Suprapubic skin (tissue), 4 donors: ENCODE measurements at regions not wholly inside any gene's neighbourhood (a gene's known extent, or its start where the extent isn't known, plus 50 kb on each side); places are given as distances from the start of the nearest gene placed in this dataset.

Experiments used
- DNase-seq, 2 donors: peaks; one replicate each; pipeline ENCODE4 v3.0.0-alpha.2; 2019; ENCODE audit warnings: low spot score in 2 of 2
- H3K27ac ChIP-seq: fragments of 200-600 bp; sonication (generic); one replicate; pipeline ENCODE4 v1.5.1; 2019
- H3K27me3 ChIP-seq: fragments of 200-600 bp; sonication (generic); one replicate; pipeline ENCODE4 v1.5.1; 2019
- H3K36me3 ChIP-seq: fragments of 200-600 bp; sonication (generic); one replicate; pipeline ENCODE4 v1.5.1; 2019
- H3K4me1 ChIP-seq: fragments of 200-600 bp; sonication (generic); one replicate; pipeline ENCODE4 v1.5.1; 2019
- H3K4me3 ChIP-seq: fragments of 200-600 bp; sonication (generic); one replicate; pipeline ENCODE4 v1.5.1; 2019; ENCODE audit warnings: mild to moderate bottlenecking
- H3K9me3 ChIP-seq: fragments of 200-600 bp; sonication (generic); one replicate; pipeline ENCODE4 v1.5.1; 2019
- EP300 ChIP-seq: sonication (generic); formaldehyde crosslinking; IDR thresholded peaks from one replicate; pipeline ENCODE4 v1.6.1; 2017; ENCODE audit warnings: antibody characterized with exemption
- POLR2A ChIP-seq, 2 donors: fragments of 450-650 bp; IDR thresholded peaks; one replicate each; pipeline ENCODE4 v1.6.1; 2017; ENCODE audit warnings: antibody characterized with exemption in 2 of 2, mild to moderate bottlenecking in 2 of 2, moderate library complexity in 2 of 2
- POLR2AphosphoS5 ChIP-seq, 3 donors: sonication (generic); formaldehyde crosslinking; IDR thresholded peaks; one replicate each; pipeline ENCODE4 v1.6.1; 2017; ENCODE audit warnings: antibody characterized with exemption in 3 of 3
- WGBS: methylation state at CpG from one replicate; pipeline ENCODE4 v1.1.5; 2018; 5-methylcytosine and 5-hydroxymethylcytosine counted together
- TF ChIP-seq, protein P1 (sequence below), 2 donors: fragments of 200-600 bp in 1 of 2; fragments of 450-650 bp in 1 of 2; sonication (generic) in 1 of 2; IDR thresholded peaks; one replicate each; pipeline ENCODE4 v1.5.1; 2016 to 2019; ENCODE audit warnings: antibody characterized with exemption in 2 of 2, mild to moderate bottlenecking in 1 of 2, moderate library complexity in 1 of 2

DNA sequence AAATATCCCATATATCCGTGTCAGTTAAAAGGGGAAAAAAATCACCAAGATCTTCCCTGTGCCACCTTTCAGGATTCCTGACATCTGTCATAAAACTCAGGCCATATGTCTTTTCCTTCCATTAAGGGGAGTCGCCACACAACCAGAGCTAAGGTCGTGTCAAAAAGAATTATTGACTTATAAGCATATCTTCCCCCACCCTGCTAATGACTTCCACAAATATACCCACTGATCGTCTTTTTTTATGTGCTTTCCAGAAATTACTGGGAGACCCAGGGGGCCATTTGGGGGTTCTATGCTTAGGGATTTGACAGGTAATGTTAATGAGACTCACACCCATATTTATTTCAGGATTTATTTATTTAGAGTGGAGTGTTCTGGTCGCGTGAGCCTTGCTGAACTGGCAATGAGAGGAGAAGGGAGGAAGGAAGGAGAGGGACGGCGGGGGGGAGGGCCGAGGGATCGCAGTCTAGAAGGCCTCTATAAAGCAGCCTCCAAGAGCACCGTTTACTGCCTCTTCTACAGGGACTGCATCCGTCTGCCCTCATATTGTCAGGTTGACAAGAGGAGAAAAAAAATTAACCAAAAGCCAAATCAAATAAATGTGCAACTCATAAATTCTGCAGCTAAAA, 135.7 kb upstream of the MGMT start:
- TF ChIP-seq POLR2AphosphoS5 (IDR thresholded peaks at IDR 0.05): no peak
- no peak for TF ChIP-seq POLR2A (IDR thresholded peaks at IDR 0.05)
- TF ChIP-seq EP300: no peak
- TF ChIP-seq, protein P1, sequence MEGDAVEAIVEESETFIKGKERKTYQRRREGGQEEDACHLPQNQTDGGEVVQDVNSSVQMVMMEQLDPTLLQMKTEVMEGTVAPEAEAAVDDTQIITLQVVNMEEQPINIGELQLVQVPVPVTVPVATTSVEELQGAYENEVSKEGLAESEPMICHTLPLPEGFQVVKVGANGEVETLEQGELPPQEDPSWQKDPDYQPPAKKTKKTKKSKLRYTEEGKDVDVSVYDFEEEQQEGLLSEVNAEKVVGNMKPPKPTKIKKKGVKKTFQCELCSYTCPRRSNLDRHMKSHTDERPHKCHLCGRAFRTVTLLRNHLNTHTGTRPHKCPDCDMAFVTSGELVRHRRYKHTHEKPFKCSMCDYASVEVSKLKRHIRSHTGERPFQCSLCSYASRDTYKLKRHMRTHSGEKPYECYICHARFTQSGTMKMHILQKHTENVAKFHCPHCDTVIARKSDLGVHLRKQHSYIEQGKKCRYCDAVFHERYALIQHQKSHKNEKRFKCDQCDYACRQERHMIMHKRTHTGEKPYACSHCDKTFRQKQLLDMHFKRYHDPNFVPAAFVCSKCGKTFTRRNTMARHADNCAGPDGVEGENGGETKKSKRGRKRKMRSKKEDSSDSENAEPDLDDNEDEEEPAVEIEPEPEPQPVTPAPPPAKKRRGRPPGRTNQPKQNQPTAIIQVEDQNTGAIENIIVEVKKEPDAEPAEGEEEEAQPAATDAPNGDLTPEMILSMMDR (IDR thresholded peaks at IDR 0.05): no peak
- H3K36me3 ChIP-seq: no peaks in the 10 kb centered on the region
- WGBS: 72% methylated on average over 12 of the region's 12 CpGs
- no peak overlapping the region for H3K4me3 ChIP-seq
- no peak overlapping the region for H3K27ac ChIP-seq
- DNase-seq: no peak
- no peaks in the 10 kb centered on the region for H3K27me3 ChIP-seq
- H3K9me3 ChIP-seq: no peaks in the 10 kb centered on the region
- H3K4me1 ChIP-seq: no peaks in the 10 kb centered on the region

DNA sequence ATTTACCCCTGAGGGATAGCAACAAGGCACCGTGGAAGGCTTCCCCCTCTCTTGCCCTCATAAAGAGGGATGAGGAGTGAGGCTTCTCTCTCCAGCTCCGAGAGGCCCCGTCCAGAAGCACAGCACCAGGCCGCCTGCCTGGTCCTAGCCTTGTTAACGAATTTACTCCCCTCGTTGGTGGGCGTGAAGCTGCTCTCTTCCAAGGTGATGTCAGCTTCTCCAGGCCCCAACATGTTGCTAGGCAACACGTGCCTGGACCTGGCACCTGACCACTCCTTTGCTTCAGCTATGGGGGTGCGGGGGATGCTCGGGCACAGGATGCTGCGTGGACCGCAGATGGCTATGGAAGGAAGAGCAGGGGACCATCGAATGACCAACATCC, 135.2 kb upstream of the MGMT start:
- Histone ChIP-seq H3K4me1 (no peaks in the 10 kb centered on the region), H3K27me3 (no peaks in the 10 kb centered on the region), H3K36me3 (no peaks in the 10 kb centered on the region), H3K4me3 (no peak overlapping the region), H3K27ac (no peak overlapping the region), H3K9me3 (no peaks in the 10 kb centered on the region)
- 62% methylated on average over 13 of the region's 13 CpGs for WGBS
- no peak for DNase-seq
- TF ChIP-seq EP300 (no peak), POLR2A (IDR thresholded peaks at IDR 0.05) (no peak)

DNA sequence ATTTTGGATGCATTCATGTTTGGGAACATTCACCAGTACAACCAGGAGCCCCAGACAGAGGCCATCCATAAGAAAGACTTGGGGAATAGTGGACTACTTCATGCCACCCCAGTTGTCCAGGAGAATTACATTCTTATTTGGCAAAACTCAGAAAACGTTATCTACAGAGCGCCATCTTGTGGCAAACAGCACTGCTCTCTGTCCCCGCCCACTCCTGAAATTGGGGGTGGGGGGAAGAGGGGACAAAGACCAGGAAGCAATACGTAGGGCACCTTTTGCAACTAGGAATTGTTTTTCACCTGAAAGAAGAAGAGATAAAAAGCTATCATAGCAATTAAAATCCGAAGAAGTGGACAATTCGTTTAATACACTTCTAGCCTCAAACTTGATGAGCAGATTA, 134.6 kb upstream of the MGMT start:
- TF ChIP-seq EP300: no peak
- TF ChIP-seq POLR2AphosphoS5 (IDR thresholded peaks at IDR 0.05): no peak
- TF ChIP-seq, protein P1 (IDR thresholded peaks at IDR 0.05): no peak
- no peak for TF ChIP-seq POLR2A (IDR thresholded peaks at IDR 0.05)
- Histone ChIP-seq H3K4me3 (no peak overlapping the region), H3K9me3 (no peaks in the 10 kb centered on the region), H3K4me1 (no peaks in the 10 kb centered on the region), H3K27me3 (no peaks in the 10 kb centered on the region), H3K36me3 (no peaks in the 10 kb centered on the region), H3K27ac (no peak overlapping the region)
- WGBS: 42% methylated on average over 6 of the region's 6 CpGs
- DNase-seq: no peak

DNA sequence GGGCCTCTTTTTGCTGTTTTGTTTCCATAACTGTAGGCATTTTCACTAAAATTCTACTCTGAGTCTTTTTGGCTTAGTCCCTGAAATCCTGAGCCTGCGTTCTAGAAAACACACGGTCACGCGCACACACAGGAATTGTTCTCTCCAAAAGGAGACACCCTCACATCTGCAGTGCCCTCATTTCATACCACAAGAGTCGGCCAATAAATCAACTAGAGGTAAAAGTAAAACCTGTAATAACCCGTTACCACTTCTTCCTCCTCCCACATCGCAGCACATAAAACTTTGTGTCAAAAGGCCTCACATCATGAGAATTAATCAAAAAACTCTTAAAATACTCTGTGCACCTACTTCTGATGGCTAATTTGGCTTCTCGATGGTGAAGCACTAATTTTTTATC, 133.3 kb upstream of the MGMT start:
- H3K9me3 ChIP-seq: no peaks in the 10 kb centered on the region
- TF ChIP-seq, protein P1 (IDR thresholded peaks at IDR 0.05): no peak
- TF ChIP-seq POLR2A (IDR thresholded peaks at IDR 0.05): no peak
- TF ChIP-seq POLR2AphosphoS5 (IDR thresholded peaks at IDR 0.05): no peak
- no peak for TF ChIP-seq EP300
- no peaks in the 10 kb centered on the region for H3K27me3 ChIP-seq
- no peak overlapping the region for H3K4me3 ChIP-seq
- H3K27ac ChIP-seq: no peak overlapping the region
- 55% methylated on average over 8 of the region's 8 CpGs for WGBS
- no peaks in the 10 kb centered on the region for H3K36me3 ChIP-seq
- H3K4me1 ChIP-seq: no peaks in the 10 kb centered on the region
- DNase-seq: no peak

DNA sequence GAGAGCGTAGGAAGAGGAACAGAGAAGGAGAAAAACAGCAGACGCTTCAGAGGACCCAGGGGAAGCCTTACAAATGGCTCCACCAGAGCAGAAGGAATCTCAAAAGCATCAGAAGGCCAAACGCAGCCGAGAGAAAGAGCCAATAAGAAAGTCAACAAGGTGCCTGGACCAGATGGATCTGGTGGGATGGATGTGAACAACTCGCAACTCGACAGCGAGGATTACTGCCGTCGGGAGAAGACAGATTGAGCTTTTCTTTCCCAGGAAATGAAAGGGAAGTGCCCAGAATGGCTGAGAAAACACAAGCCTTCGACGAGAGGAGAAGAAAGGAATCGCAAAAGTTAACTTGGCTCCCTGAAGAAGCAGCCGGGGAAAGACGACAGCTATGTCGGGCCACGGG, 132.8 kb upstream of the MGMT start:
- no peak for TF ChIP-seq POLR2A (IDR thresholded peaks at IDR 0.05)
- TF ChIP-seq, protein P1 (IDR thresholded peaks at IDR 0.05): no peak
- TF ChIP-seq POLR2AphosphoS5 (IDR thresholded peaks at IDR 0.05): no peak
- TF ChIP-seq EP300: no peak
- no peak for DNase-seq
- Histone ChIP-seq H3K4me1 (no peaks in the 10 kb centered on the region), H3K9me3 (no peaks in the 10 kb centered on the region), H3K27me3 (no peaks in the 10 kb centered on the region), H3K36me3 (no peaks in the 10 kb centered on the region), H3K27ac (no peak overlapping the region), H3K4me3 (no peak overlapping the region)
- whole genome bisulfite sequencing: 75% methylated on average over 16 of the region's 16 CpGs

GRCh38 chr10:129335396-129335795, 131.6 kb upstream of the MGMT start:
- DNase-seq: no peak
- Histone ChIP-seq H3K27ac (no peak overlapping the region), H3K4me1 (no peaks in the 10 kb centered on the region), H3K4me3 (no peak overlapping the region), H3K36me3 (no peaks in the 10 kb centered on the region), H3K9me3 (no peaks in the 10 kb centered on the region), H3K27me3 (peaks cover 5% of the 10 kb centered on the region)
- TF ChIP-seq EP300 (no peak), POLR2AphosphoS5 (IDR thresholded peaks at IDR 0.05) (no peak)
- TF ChIP-seq, protein P1 (IDR thresholded peaks at IDR 0.05): no peak
- 95% methylated on average over 4 of the region's 4 CpGs for WGBS
